GOT3 (cell line): ENCODE measurements at regions not wholly inside any gene's neighbourhood (a gene's known extent, or its start where the extent isn't known, plus 50 kb on each side); places are given as distances from the start of the nearest gene placed in this dataset.

ENCODE experiments used
- DNase-seq: peaks from one replicate; lab custom pipeline; 2025; ENCODE audit warnings: mixed read lengths; lab: John Stamatoyannopoulos, UW

DNA sequence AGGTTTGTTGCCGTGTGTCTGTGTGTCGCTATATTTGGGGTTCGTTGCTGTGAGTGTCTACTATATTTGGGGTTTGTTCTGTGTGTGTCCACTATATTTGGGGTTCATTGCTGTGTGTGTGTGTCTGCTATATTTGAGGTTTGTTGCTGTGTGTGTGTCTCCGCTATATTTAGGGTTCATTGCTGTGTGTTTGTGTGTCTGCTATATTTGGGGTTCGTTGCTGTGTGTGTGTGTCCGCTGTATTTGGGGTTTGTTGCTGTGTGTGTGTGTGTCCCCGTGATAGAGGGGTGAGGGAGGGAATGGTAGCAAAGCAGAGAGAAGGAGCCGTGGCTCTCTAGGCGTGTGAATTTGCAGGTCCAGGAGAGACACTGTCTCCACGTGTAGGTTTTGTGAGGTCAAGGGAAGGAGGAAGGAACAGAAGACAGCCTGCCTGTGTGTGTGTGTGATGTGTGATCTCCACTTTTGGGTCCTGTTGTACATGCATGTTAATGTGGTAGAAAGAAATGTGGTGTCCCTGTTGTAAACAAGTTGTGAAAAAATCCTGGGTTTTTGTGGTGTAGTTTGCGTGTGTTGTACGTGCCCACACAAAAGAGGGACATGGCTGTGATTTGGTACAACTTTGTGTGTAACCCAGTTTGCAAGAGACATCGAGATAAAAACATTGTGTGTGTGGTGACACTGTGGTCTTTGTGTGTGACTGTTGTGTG is 56.3 kb upstream of the ECE1 start:
- DNase-seq: no peak

- DNase-seq: no peak
Measured at GRCh38 chr1:21344750-21345443, 54.6 kb upstream of the ECE1 start.

- DNase-seq: no peak
Measured at GRCh38 chr1:21344098-21344749, 54.0 kb upstream of the ECE1 start.

DNA sequence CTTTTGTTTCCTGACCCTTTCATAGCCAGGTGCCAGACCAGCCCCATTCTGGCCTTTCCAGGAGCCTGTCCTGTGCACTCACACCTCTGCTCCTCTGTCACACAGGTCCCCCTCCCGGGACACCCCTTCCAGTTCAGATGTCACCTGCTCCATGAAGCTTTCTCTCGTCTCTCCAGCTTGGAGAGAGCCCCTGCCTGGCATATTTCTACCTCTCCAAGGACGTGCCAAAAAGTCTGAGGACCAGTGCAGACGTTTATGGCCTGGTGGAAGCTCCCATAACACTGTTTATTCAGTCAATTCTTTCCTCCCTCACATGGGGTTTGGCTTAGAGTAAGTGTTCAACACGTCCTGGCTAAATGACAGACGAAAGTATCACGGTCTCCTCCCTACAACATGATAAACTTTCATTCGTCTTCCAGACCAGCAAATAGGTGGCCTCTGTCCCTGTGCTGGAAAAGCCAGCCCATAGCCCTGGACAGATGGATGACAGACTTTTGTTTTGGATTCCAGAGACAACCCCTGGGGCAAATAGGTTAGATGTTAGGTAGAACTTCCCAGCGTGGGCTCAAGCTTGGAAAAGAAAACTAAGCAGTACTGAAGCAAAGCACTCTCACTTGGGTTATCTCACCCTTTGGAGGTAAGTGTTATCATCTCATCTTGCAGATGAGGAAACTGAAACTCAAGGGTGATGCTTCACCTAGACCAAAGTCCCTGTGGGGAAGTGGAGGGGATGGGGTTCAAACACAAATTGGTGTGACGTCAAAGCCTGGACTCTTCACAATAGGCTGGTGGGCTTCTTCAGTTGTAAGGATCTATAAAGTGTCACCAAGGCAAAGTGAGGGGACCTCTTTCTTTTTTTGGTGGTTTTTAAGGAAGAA is 52.9 kb upstream of the ECE1 start:
- DNase-seq: no peak

DNA sequence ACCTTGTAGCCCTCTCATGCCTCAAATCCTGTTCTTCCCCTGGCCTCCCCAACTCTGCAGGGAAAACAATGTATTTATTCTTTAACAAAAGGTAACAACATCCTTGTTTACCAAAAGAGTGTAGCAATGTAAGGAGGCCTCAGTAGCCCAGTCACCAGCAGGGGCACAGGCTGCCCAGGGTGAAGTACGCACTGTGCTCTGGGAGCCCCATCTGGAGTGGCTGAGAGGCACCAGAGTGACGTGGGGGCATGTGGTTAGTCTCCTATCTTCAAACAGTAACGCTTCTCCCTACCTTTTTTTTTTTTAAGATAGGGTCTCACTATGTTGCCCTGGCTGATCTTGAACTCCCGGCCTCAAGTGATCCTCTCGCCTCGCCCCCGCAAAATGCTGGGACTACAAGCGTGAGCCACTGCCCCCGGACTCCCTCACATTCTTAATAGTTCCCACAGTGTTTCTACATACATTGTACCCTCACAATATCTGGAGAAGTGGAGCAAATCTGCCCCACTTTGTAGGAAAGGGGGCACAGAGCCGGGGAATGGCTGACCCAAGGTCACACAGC is 51.3 kb upstream of the ECE1 start:
- DNase-seq: no peak

DNA sequence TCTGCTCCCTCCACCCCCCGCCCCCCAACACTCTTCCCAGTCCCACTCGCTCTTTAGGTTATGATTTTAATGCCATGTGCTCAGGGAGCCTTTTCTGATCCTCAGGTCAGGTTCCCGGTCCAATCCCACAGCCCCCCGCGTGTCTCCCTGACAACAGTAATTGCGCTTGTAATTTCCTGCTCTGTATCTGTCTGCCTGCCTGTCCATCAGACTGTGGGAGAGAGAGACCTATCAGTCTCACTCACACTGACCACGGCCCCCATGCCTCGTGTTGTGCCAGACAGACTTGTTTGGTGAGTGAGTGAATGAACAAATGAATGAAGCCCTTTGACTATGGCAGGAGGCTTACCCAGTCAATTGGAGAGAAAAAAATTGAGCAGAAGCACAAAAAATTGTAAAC is 50.8 kb upstream of the ECE1 start:
- DNase-seq: no peak

- no peak for DNase-seq
Measured at GRCh38 chr1:21340230-21340945, 50.1 kb upstream of the ECE1 start.
